NCI-H69 (cell line): ENCODE measurements at regions not wholly inside any gene's neighbourhood (a gene's known extent, or its start where the extent isn't known, plus 50 kb on each side); places are given as distances from the start of the nearest gene placed in this dataset.
"Not testable (repeated sequence)": the region's sequence is repeated elsewhere in the genome, so short reads cannot be mapped to it uniquely, and the experiment has no call there.

Source experiments
- DNase-seq: peaks from one replicate; lab custom pipeline; 2025; lab: John Stamatoyannopoulos, UW

DNA sequence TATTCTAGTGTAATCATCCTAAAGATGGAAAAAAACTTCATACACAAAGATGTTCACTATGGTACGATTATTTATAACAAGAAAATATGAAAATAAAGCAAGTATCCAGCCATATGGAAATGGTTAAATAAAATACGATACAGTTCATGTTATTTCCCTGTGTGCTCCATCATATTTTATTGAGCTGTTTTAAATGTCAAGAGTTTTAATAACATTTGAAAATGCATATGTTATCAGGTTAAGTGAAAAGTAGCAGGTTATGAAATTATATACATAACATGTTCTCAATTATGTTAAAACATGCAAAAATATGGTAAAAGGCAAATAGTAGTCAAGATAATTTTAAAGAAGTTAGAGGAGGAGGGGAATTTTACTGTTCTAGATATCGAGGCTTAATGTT lies 192.0 kb downstream of the HNRNPD start:
- no peak for DNase-seq

DNA sequence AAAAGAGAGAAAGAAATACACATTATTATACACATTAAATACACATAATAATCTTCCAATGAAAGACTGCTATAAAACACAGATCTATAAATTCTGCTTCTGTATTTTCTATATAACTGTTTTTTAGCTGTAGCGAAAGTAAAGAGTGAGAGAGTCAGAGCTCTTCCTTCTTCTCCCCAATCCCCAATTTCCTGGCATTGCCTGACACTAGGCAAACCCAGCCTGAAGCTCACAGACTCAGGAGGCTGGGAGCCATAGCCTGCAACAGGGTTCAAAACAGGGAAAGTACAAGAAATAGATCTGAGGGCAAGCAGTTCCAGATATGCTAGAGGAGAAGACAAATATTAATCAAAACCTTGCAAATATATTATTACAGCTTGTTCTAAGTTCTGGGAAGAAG lies 201.6 kb downstream of the HNRNPD start:
- DNase-seq: no peak

DNA sequence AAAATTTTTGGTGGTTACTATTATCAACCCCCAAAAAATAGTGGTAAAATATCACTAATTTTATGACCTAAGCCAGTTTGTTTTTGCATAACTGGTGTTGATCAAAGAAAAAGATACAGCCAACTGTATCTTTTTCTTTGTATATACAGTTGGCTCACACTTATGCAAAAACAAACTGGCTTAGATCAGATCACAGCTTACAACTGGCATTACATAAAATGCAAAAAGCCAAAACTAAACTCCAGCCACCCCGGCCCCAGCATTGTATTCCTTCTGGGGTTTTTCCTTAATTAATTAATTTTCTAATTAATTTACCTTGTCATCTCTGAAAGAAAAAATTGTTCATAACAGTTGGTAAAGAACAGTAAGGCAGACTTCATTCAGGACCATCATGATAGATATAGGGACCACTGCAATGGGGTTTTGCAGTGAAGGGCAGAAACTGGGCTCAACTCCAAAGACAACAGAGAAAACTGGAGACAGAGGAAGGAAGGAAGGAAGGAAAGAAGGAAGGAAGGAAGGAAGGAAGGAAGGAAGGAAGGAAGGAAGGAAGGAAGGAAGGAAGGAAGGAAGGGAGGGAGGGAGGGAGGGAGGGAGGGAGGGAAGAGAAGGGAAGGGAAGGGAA lies 202.1 kb downstream of the HNRNPD start:
- no peak for DNase-seq

DNA sequence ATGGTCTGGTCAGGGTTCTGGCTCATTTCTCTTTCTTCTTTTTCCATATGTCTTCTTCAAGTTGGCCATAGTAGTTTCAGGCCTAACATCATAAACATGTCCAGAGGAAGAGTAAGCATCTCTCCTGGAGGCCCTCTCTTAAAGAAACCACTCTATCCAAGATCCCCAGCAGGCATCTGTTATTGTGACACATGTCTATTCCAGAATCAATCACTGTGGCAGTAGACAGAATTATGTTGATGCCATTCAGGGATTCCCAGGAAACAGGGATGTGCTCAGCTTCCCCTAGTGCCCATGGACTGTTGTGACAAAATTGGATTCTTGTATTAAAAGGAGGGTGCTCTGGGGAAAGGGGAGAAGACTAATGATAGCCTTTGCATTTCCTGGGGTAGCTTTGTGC lies 224.0 kb downstream of the HNRNPD start:
- DNase-seq: no peak

DNA sequence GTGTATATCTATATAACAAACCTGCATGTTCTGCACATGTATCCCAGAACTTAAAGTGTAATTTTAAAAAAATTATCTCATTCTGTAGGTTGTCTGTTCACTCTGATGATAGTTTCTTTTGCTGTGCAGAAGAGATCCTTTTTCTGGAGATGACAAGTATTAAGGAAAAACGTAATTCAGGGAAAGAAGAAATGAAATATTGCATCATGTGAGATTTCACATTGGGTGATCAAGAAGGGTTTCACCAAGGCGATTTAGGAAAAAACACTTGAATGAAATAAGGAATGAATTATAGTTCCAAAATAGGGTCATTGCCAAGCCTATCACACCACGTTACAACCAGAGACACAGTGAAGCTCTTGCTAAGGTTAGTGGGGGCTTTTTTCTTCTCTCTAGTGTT lies 227.9 kb downstream of the HNRNPD start:
- no peak for DNase-seq

DNA sequence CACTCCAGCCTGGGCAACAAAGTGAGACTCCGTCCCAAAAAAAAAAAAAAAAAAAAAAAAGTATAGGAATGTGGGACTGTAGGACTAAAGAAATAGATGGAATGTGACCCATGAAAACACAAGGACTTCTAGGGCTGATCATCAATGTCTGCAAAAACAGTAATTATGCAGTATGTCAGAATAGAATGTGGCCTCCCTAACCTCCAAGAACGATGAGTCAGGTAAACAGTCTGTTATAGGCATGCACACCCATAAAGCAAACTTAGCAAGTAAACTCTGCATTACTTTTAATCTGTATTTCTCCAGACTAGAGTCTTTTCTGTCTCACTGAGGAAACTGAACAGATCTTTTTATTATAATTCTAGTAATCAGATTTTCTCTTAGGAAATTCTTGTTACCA lies 233.4 kb downstream of the HNRNPD start:
- no peak for DNase-seq

DNA sequence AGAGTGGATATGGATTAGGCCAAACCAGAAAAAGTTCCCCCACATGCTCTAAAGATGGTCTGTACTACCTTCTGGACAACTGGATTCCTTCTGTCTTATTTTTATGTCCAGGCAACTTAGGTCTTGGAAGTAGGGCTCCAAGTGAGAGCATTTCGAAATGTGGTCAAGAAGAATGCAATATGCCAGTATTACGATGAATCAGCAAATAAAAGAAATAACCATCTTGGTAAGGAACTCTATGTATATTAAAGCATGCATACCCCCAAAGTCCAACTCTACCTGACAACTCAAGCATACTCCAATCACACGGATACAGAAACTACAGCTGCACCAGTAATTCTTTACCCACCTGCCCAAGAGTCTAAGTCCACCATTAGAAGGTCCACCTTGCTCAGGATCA lies 234.5 kb downstream of the HNRNPD start:
- DNase-seq: no peak

DNA sequence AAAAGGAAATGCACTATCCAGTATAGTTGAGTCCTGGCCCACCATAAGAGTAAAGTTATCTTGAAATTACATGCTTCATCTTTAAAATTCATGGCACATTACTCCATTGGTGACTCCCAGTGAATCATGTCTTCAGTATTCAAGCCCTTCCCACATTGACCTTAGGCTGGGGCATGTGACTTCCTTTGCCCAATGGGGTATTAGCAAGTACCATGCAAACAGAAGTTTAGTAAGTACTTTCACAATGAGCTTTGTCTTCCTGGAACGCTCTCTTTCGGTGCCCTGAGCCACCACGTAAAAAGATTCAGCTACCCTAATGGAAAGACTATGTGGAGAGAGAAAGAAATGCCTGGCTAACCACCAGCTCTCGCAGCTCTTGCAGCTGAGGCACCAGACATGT lies 235.4 kb downstream of the HNRNPD start:
- no peak for DNase-seq

DNA sequence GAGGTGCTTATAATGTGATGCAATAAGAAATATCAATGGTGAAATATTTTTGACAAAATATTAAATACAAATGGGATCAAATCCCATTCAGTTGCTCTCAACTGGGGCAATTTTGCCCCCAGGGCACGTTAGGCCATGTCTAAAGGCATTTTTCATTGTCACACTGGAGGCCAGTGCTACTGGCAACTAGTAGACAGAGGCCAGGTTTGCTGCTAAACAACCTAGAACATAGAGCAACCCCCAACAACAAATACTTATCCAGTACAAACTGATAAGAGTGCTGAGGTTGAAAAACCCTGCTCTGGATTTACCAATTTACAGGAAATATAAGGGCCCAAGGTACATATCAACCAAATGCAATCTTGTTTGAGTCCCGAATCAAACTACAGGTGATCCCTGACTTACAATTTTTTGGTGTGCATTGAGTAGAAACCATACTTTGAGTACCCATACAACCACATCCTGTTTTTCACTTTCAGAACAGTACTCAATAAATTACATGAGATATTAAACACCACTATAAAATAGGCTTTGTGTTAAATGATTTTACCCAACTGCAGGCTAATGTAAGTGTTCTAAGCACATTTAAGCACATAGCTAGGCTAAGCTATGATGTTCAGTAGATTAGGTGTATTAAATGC lies 237.5 kb downstream of the HNRNPD start:
- DNase-seq: no peak

DNA sequence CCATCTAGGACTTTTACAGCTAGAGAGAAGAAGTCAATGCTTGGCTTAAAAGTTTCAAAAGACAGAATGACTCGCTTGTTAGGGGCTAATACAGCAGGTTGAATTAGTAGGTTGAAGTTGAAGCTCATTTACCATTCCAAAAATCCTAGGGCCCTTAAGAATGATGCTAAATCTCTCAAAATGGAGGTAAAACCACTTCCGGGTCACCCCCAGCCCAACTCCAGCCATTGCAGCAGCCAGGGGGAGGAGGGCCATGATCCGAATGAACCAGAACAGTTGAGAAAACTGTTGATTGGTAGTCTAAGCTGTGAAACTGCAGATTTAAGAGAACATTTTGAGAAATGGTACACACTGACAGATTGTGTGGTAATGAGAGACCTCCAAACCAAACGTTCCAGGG lies 245.4 kb downstream of the HNRNPD start:
- DNase-seq: no peak

DNA sequence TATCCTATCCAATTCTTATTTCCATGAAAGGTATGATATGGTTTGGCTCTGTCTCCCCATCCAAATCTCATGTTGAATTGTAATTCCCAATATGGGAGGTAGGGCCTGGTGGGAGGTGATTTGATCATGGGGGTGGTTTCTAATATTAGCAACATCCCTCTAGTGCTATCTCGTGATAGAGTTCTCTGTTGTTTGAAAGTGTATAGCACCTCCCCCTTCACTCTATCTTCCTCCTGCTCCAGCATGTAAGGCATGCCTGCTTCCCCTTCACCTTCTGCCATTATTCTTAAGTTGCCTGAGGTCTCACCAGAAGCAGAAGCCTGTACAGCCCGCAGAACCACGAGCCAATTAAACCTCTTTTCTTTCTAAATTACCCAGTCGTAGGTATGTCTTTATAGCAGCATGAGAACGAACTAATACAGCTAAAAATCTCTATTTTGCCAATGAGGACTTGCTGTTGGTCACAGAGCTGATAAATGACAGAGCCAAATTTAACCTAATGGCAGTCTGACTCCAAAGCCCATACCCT lies 247.2 kb downstream of the HNRNPD start:
- no peak for DNase-seq

DNA sequence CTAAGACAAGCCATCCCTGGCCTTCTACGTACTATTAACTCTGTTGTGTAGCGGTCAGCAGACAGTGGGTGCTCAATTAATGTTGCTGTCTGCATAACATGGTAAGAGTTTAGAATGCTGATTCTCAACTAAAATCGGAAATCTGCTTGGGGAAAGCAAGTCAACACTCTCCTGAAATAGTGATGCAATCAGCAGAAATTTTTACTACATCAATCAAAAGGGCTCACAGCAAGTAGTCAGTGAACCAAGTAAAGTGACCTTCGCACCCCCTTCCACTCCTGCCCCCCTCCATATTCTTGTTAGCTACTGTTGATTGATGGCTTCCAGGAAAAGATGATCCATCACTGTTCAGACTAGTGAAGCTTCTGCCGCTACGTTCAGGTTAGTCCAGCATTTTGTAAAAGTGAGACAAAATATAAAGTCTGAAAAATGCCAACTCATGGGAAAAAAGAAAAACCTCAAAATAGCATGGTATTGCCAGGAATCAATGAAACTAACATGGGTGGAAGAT lies 247.9 kb downstream of the HNRNPD start:
- no peak for DNase-seq

DNA sequence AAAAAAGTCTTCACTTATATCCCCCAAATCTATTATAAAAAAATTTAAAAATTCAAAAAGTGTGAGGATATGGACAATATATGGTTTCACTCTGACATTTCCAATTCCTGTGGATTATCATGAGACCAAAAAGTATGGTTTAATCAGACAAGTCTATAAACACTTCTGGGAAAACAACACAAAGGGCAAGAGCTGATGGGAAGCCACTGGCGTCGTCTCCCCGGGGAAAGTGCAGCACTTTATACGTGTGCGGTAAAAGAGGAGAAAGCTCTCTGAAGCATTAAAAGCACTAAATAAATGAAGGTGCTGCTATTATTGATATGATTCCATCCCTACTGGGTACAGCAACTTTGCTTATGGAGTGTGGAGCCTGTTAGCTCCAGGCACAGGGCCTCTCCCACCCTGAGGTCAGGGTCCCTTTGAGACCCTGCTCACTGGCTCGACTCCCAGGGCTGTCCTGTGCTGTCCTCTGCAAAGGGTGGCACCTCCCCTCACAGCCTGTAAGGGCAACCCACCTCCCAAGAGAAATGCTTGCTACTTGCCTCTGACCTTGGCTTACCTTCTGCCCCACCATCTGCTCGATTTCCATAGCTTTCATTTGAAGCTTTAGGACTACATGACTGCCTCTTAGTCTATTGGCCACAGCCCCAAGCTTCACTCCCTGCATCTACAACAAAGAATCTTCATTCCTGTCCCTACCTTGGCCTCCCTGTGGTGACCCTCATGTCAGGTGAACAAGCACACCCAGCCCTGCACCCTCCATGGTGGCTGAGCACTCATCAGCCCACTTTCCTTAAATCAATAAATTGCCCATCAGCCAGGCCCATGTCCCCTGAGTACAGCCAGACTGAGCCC lies 248.6 kb downstream of the HNRNPD start:
- DNase-seq: no peak

DNA sequence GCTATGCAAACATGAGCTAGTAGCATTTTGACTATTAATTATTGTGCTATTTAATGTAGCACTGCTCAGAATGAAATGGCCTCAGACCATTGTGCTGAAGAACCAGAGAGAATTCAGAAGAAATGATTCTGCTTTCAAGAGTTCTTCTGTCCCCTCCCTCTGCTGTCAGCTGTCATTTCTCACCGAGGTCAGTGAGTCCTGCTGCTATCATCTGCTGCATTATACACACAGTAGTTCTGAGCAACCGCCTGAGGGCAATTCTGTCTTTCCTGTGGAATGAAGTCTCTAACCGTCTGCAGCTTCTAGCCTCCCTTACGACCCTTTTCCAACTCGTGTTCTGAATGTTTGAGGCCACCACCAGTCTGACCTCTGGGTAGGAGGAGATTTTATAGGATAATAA lies 249.4 kb downstream of the HNRNPD start:
- peak; percentile 64 for DNase-seq

DNA sequence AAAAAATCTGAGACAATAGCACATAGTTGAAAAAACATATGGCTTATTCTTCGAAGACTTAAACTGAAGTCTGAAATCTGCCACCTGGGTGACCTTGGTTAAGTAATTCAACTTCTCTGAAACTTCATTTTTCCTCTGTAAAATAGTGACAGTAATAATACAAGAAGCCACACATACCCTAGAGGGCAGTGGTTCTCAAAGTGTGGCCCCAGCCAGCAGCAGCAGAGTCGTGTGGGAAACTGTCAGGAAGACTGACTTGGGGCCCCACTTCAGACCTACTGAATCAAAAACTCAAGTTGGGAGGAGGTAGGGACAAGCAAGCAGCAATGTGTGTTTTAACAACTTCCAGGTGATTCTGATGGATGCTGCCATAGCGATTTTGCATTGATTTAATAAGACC lies 249.9 kb downstream of the HNRNPD start:
- no peak for DNase-seq

DNA sequence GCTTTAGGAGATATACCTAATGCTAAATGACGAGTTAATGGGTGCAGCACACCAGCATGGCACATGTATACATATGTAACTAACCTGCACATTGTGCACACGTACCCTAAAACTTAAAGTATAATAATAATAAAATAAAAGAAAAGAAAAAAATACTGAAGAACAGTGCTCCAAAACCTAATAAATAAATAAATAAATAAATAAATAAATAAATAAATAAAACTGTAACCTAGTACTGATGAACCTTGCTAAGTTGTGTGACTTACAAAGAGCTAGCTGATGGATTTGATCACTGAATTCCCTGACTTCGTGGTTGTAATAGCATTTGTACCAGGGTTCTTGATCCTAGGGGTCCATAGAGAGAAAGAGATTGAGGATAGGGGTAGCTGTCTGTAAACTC lies 258.6 kb downstream of the HNRNPD start:
- DNase-seq: not testable (repeated sequence)

DNA sequence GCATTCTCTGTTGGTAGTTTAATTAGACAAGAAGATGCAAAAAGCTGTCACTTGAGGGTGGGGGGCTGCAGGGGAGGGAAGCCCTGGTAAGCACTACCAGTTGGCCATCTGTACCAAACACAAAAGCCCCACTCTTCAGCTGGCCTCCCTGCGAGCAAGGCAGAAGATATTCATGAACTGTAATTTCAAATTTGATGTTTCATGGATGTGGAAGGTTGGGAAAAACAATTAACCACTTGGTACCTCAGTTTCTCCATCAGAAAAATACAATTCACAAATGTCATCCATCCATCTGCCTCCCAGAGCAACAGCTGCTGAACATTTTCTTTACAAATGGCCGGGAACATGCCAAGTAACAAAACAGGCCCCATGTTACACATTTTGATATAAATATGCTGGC lies 265.3 kb downstream of the HNRNPD start:
- no peak for DNase-seq

DNA sequence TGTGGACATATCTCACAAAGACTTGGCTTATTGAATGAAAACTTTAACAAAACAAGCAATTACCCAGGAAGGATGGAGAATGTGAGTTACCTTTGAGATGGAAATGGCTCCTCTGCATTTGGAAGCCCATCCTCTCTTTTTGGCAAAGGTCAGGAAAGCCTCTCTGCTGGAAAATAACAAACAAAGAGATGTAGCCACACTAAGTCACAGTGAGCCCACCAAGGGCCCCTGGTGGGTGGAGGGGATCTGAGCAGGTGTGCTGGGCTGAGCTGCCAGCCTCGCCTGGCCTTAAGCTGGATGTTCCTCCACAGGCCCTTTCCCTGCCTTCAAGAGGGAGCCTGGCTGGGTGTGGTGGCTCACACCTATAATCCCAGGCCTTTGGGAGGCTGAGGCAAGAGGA lies 269.2 kb downstream of the HNRNPD start:
- DNase-seq: no peak

DNA sequence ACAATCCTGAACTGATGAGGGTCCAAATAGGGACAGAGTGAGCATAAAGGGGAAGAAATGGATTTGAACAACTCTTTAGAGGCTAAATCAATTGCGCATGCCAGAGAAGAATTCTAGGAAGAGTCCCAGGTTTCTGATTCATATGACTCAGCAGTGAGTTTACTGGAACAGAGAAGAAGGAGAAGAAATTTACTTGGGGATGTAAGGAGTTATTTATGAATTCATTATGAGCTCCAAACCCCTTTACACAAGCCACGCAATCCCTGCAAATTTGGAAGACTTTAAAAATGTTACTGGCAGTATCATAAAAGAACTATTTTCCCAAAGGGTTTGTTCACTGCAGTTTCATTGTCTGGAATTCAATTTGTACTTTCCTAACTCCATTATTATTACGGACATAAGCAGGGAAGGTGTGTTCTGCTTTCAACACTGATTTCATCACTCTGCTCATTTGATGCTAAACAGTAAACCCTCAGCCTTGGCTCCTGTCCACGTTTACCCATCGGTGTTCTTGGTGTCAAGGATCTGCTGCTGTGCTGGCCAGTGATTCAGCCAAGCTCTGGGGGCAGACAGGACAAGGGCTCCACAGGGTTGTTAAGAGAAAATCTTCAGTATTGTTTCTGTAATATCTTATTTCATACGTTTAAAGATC lies 273.7 kb downstream of the HNRNPD start:
- DNase-seq: no peak

DNA sequence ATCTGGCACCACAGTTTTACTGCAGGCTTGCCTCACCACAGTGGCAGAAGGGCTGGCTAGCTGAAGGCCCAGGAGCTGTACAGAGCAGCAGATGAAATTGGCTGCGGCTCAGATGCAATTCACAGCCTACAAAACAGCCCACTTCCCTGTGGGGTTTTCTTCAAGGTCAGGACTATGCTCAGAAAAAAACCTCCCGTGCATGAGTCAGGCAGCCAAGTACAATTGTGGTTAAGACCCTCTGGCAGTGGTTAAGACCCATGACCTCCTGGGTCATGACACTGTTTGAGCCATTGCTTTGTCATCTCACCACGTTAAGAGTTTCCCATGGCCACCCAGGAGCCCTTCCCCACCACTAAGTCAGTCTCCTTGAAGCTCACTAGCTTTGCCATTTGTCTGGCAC lies 276.3 kb downstream of the HNRNPD start:
- DNase-seq: no peak

DNA sequence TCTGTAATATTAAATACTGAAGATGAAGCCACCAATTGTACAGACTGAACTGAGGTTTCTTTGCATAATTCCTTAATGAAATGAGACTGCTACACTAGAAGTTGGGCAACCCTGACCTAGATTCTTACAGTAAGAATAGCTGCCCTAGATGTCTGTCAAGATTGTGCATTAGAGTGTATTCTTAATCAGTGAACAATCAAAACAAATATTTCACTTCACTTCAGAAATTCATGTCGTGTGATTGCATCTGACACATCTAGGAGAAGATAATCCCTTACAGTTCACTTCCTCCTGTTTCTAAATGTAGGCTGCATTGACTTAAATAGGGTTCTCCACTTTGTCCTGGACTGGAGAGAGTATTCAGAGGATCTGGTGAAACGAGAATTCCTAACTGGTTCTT lies 283.1 kb downstream of the HNRNPD start:
- DNase-seq: no peak

DNA sequence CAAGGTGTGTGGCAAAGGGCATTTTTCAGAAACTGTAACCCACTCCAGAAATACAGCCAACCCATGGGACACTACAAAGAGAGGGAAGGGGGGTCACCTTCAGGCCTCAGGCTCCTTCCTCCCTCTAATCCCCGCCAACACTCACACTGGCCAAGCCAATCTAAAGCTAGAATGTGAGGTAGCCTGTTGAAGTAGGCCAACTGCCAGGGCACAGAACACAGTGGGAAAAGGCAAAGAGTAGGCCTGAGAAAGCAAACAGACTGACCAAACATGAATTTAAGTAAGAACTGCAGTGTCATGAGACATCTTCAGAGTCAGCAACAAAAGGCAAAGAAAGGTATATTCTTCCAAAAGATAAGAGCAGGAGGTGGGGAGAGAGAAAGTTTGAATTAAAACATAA lies 289.0 kb downstream of the HNRNPD start:
- DNase-seq: no peak
